ENCODE measurements at regions not wholly inside any gene's neighbourhood (a gene's known extent, or its start where the extent isn't known, plus 50 kb on each side); places are given as distances from the start of the nearest gene placed in this dataset.

GRCh38 chr2:43160778-43161177, 65.6 kb downstream of the ZFP36L2 start:
- no peaks in the 10 kb centered on the region for H3K27me3 ChIP-seq (ENCODE audit: control insufficient read depth in 1 of 2, insufficient read depth in 2 of 2, low read length in 2 of 2)
- H3K4me1 ChIP-seq (ENCODE audit: insufficient read depth, low read length) = peaks cover 24% of the 10 kb centered on the region
- H3K27ac ChIP-seq (ENCODE audit: low read depth, low read length) = no peak overlapping the region
- H3K36me3 ChIP-seq (ENCODE audit: insufficient read depth, low read length) = no peaks in the 10 kb centered on the region
- H3K4me3 ChIP-seq (ENCODE audit: low read depth in 1 of 2, low read length in 2 of 2) = no peak overlapping the region
- H3K9ac ChIP-seq (ENCODE audit: low read length) = no peak overlapping the region
- no peaks in the 10 kb centered on the region for H3K9me3 ChIP-seq (ENCODE audit: low read length)

GRCh38 chr2:43159797-43160196, 66.6 kb downstream of the ZFP36L2 start:
- Histone ChIP-seq H3K36me3 (ENCODE audit: insufficient read depth, low read length) (no peaks in the 10 kb centered on the region), H3K9ac (ENCODE audit: low read length) (no peak overlapping the region), H3K9me3 (ENCODE audit: low read length) (no peaks in the 10 kb centered on the region), H3K27ac (ENCODE audit: low read depth, low read length) (peak overlapping the region; percentile 54), H3K4me3 (ENCODE audit: low read depth in 1 of 2, low read length in 2 of 2) (no peak overlapping the region), H3K4me1 (ENCODE audit: insufficient read depth, low read length) (peaks cover 24% of the 10 kb centered on the region), H3K27me3 (ENCODE audit: control insufficient read depth in 1 of 2, insufficient read depth in 2 of 2, low read length in 2 of 2) (no peaks in the 10 kb centered on the region)

GRCh38 chr2:43158259-43158880, 68.0 kb downstream of the ZFP36L2 start:
- peak overlapping the region; percentile 59 for H3K27ac ChIP-seq (ENCODE audit: low read depth, low read length)
- H3K9me3 ChIP-seq (ENCODE audit: low read length) = no peaks in the 10 kb centered on the region
- peaks cover 24% of the 10 kb centered on the region for H3K4me1 ChIP-seq (ENCODE audit: insufficient read depth, low read length)
- H3K36me3 ChIP-seq (ENCODE audit: insufficient read depth, low read length) = no peaks in the 10 kb centered on the region
- peak overlapping the region in 1 of 2 donors; percentile 46 for H3K4me3 ChIP-seq (ENCODE audit: low read depth in 1 of 2, low read length in 2 of 2)
- peak overlapping the region; percentile 25 for H3K9ac ChIP-seq (ENCODE audit: low read length)
- no peaks in the 10 kb centered on the region for H3K27me3 ChIP-seq (ENCODE audit: control insufficient read depth in 1 of 2, insufficient read depth in 2 of 2, low read length in 2 of 2)

- H3K27me3 ChIP-seq (ENCODE audit: control insufficient read depth in 1 of 2, insufficient read depth in 2 of 2, low read length in 2 of 2) = no peaks in the 10 kb centered on the region
- H3K4me1 ChIP-seq (ENCODE audit: insufficient read depth, low read length) = peaks cover 24% of the 10 kb centered on the region
- H3K9ac ChIP-seq (ENCODE audit: low read length) = no peak overlapping the region
- H3K9me3 ChIP-seq (ENCODE audit: low read length) = no peaks in the 10 kb centered on the region
- H3K36me3 ChIP-seq (ENCODE audit: insufficient read depth, low read length) = no peaks in the 10 kb centered on the region
- peak overlapping the region; percentile 59 for H3K27ac ChIP-seq (ENCODE audit: low read depth, low read length)
- H3K4me3 ChIP-seq (ENCODE audit: low read depth in 1 of 2, low read length in 2 of 2) = no peak overlapping the region
Observed at GRCh38 chr2:43157506-43158246, 68.7 kb downstream of the ZFP36L2 start.

GRCh38 chr2:43155851-43156411, 70.5 kb downstream of the ZFP36L2 start:
- H3K27me3 ChIP-seq (ENCODE audit: control insufficient read depth in 1 of 2, insufficient read depth in 2 of 2, low read length in 2 of 2) = no peaks in the 10 kb centered on the region
- peaks cover 24% of the 10 kb centered on the region for H3K4me1 ChIP-seq (ENCODE audit: insufficient read depth, low read length)
- H3K4me3 ChIP-seq (ENCODE audit: low read depth in 1 of 2, low read length in 2 of 2) = no peak overlapping the region
- no peaks in the 10 kb centered on the region for H3K9me3 ChIP-seq (ENCODE audit: low read length)
- no peak overlapping the region for H3K27ac ChIP-seq (ENCODE audit: low read depth, low read length)
- H3K36me3 ChIP-seq (ENCODE audit: insufficient read depth, low read length) = no peaks in the 10 kb centered on the region
- H3K9ac ChIP-seq (ENCODE audit: low read length) = no peak overlapping the region

- no peaks in the 10 kb centered on the region for H3K27me3 ChIP-seq (ENCODE audit: control insufficient read depth in 1 of 2, insufficient read depth in 2 of 2, low read length in 2 of 2)
- peaks cover 21% of the 10 kb centered on the region for H3K4me1 ChIP-seq (ENCODE audit: insufficient read depth, low read length)
- H3K36me3 ChIP-seq (ENCODE audit: insufficient read depth, low read length) = no peaks in the 10 kb centered on the region
- H3K9me3 ChIP-seq (ENCODE audit: low read length) = no peaks in the 10 kb centered on the region
- H3K27ac ChIP-seq (ENCODE audit: low read depth, low read length) = no peak overlapping the region
- H3K9ac ChIP-seq (ENCODE audit: low read length) = no peak overlapping the region
- no peak overlapping the region for H3K4me3 ChIP-seq (ENCODE audit: low read depth in 1 of 2, low read length in 2 of 2)
Observed at GRCh38 chr2:43154685-43155084, 71.7 kb downstream of the ZFP36L2 start.

GRCh38 chr2:43152741-43153647, 73.4 kb downstream of the ZFP36L2 start:
- Histone ChIP-seq H3K4me1 (ENCODE audit: insufficient read depth, low read length) (peaks cover 5% of the 10 kb centered on the region), H3K36me3 (ENCODE audit: insufficient read depth, low read length) (no peaks in the 10 kb centered on the region), H3K9me3 (ENCODE audit: low read length) (no peaks in the 10 kb centered on the region), H3K4me3 (ENCODE audit: low read depth in 1 of 2, low read length in 2 of 2) (no peak overlapping the region), H3K9ac (ENCODE audit: low read length) (no peak overlapping the region), H3K27ac (ENCODE audit: low read depth, low read length) (no peak overlapping the region), H3K27me3 (ENCODE audit: control insufficient read depth in 1 of 2, insufficient read depth in 2 of 2, low read length in 2 of 2) (no peaks in the 10 kb centered on the region)

- Histone ChIP-seq H3K36me3 (ENCODE audit: insufficient read depth, low read length) (no peaks in the 10 kb centered on the region), H3K4me1 (ENCODE audit: insufficient read depth, low read length) (no peaks in the 10 kb centered on the region), H3K4me3 (ENCODE audit: low read depth in 1 of 2, low read length in 2 of 2) (no peak overlapping the region), H3K27ac (ENCODE audit: low read depth, low read length) (no peak overlapping the region), H3K27me3 (ENCODE audit: control insufficient read depth in 1 of 2, insufficient read depth in 2 of 2, low read length in 2 of 2) (no peaks in the 10 kb centered on the region), H3K9me3 (ENCODE audit: low read length) (no peaks in the 10 kb centered on the region), H3K9ac (ENCODE audit: low read length) (no peak overlapping the region)
Observed at GRCh38 chr2:43152186-43152585, 74.2 kb downstream of the ZFP36L2 start.

GRCh38 chr2:43149482-43150107, 76.8 kb downstream of the ZFP36L2 start:
- no peaks in the 10 kb centered on the region for H3K9me3 ChIP-seq (ENCODE audit: low read length)
- H3K27me3 ChIP-seq (ENCODE audit: control insufficient read depth in 1 of 2, insufficient read depth in 2 of 2, low read length in 2 of 2) = no peaks in the 10 kb centered on the region
- H3K27ac ChIP-seq (ENCODE audit: low read depth, low read length) = no peak overlapping the region
- no peaks in the 10 kb centered on the region for H3K4me1 ChIP-seq (ENCODE audit: insufficient read depth, low read length)
- H3K9ac ChIP-seq (ENCODE audit: low read length) = no peak overlapping the region
- no peak overlapping the region for H3K4me3 ChIP-seq (ENCODE audit: low read depth in 1 of 2, low read length in 2 of 2)
- no peaks in the 10 kb centered on the region for H3K36me3 ChIP-seq (ENCODE audit: insufficient read depth, low read length)

GRCh38 chr2:43146083-43146482, 80.3 kb downstream of the ZFP36L2 start:
- H3K4me3 ChIP-seq (ENCODE audit: low read depth in 1 of 2, low read length in 2 of 2) = no peak overlapping the region
- H3K9ac ChIP-seq (ENCODE audit: low read length) = no peak overlapping the region
- no peaks in the 10 kb centered on the region for H3K36me3 ChIP-seq (ENCODE audit: insufficient read depth, low read length)
- no peaks in the 10 kb centered on the region for H3K4me1 ChIP-seq (ENCODE audit: insufficient read depth, low read length)
- H3K9me3 ChIP-seq (ENCODE audit: low read length) = no peaks in the 10 kb centered on the region
- no peak overlapping the region for H3K27ac ChIP-seq (ENCODE audit: low read depth, low read length)
- H3K27me3 ChIP-seq (ENCODE audit: control insufficient read depth in 1 of 2, insufficient read depth in 2 of 2, low read length in 2 of 2) = no peaks in the 10 kb centered on the region

GRCh38 chr2:43144263-43144662, 82.1 kb downstream of the ZFP36L2 start:
- no peaks in the 10 kb centered on the region for H3K27me3 ChIP-seq (ENCODE audit: control insufficient read depth in 1 of 2, insufficient read depth in 2 of 2, low read length in 2 of 2)
- no peaks in the 10 kb centered on the region for H3K36me3 ChIP-seq (ENCODE audit: insufficient read depth, low read length)
- H3K4me3 ChIP-seq (ENCODE audit: low read depth in 1 of 2, low read length in 2 of 2) = no peak overlapping the region
- H3K4me1 ChIP-seq (ENCODE audit: insufficient read depth, low read length) = no peaks in the 10 kb centered on the region
- H3K9me3 ChIP-seq (ENCODE audit: low read length) = no peaks in the 10 kb centered on the region
- no peak overlapping the region for H3K9ac ChIP-seq (ENCODE audit: low read length)
- no peak overlapping the region for H3K27ac ChIP-seq (ENCODE audit: low read depth, low read length)

Measured in muscle layer of colon (tissue), 2 donors.